Transverse colon (tissue), 4 donors: ENCODE measurements at regions not wholly inside any gene's neighbourhood (a gene's known extent, or its start where the extent isn't known, plus 50 kb on each side); places are given as distances from the start of the nearest gene placed in this dataset.

Experiments
- CTCF ChIP-seq, 5 experiments: fragments of 200-600 bp in 3 of 5; fragments of 450-650 bp in 2 of 5; sonication (generic) in 3 of 5; IDR thresholded peaks; 1 replicate in 2 of 5; 2 replicates in 3 of 5; pipeline ENCODE4 v1.5.1; 2016 to 2017; ENCODE audit warnings: antibody characterized with exemption in 5 of 5, inconsistent platforms in 3 of 5, mild to moderate bottlenecking in 2 of 5, moderate library complexity in 1 of 5
- EP300 ChIP-seq: sonication (generic); formaldehyde crosslinking; IDR thresholded peaks from one replicate; pipeline ENCODE4 v1.6.1; 2017; ENCODE audit warnings: antibody characterized with exemption, low read depth
- POLR2A ChIP-seq: fragments of 450-650 bp; IDR thresholded peaks from one replicate; pipeline ENCODE4 v1.6.1; 2016; ENCODE audit warnings: antibody characterized with exemption, mild to moderate bottlenecking, moderate library complexity
- POLR2AphosphoS5 ChIP-seq, 3 donors: sonication (generic); formaldehyde crosslinking; IDR thresholded peaks; one replicate each; pipeline ENCODE4 v1.6.1; 2016; ENCODE audit warnings: antibody characterized with exemption in 3 of 3

GRCh38 chr2:191604154-191604553 is 73.8 kb upstream of the NABP1 start:
- no peak for TF ChIP-seq CTCF (IDR thresholded peaks at IDR 0.05)
- no peak for TF ChIP-seq POLR2A
- TF ChIP-seq EP300 = no peak
- no peak for TF ChIP-seq POLR2AphosphoS5 (IDR thresholded peaks at IDR 0.05)
